ENCODE measurements at regions not wholly inside any gene's neighbourhood (a gene's known extent, or its start where the extent isn't known, plus 50 kb on each side); places are given as distances from the start of the nearest gene placed in this dataset.

- no peak for DNase-seq
Observed at GRCh38 chr2:199019898-199020507, 437.7 kb downstream of the SATB2 start.

- DNase-seq = no peak
Observed at GRCh38 chr2:199018826-199019225, 438.9 kb downstream of the SATB2 start.

- no peak for DNase-seq
Observed at GRCh38 chr2:199015072-199015471, 442.7 kb downstream of the SATB2 start.

GRCh38 chr2:199014226-199014625 lies 443.5 kb downstream of the SATB2 start:
- no peak for DNase-seq

GRCh38 chr2:199011908-199012307 lies 445.8 kb downstream of the SATB2 start:
- no peak for DNase-seq

- DNase-seq = no peak
Observed at GRCh38 chr2:198994678-198995077, 463.1 kb downstream of the SATB2 start.

- DNase-seq = no peak
Observed at GRCh38 chr2:198991431-198991830, 466.3 kb downstream of the SATB2 start.

GRCh38 chr2:198975779-198976178 lies 482.0 kb downstream of the SATB2 start:
- no peak for DNase-seq

- DNase-seq = no peak
Observed at GRCh38 chr2:198973785-198974184, 484.0 kb downstream of the SATB2 start.

GRCh38 chr2:198973181-198973580 lies 484.6 kb downstream of the SATB2 start:
- no peak for DNase-seq

- DNase-seq = no peak
Observed at GRCh38 chr2:198968545-198968944, 489.2 kb downstream of the SATB2 start.

- no peak for DNase-seq
Observed at GRCh38 chr2:198966269-198966668, 491.5 kb downstream of the SATB2 start.

- DNase-seq = no peak
Observed at GRCh38 chr2:198961547-198961946, 496.2 kb downstream of the SATB2 start.

GRCh38 chr2:198957181-198957580 lies 500.6 kb downstream of the SATB2 start:
- DNase-seq = no peak

- DNase-seq = no peak
Observed at GRCh38 chr2:198953328-198953727, 504.4 kb downstream of the SATB2 start.

GRCh38 chr2:198950803-198951202 lies 506.9 kb downstream of the SATB2 start:
- no peak for DNase-seq

- no peak for DNase-seq
Observed at GRCh38 chr2:198945496-198945895, 512.2 kb downstream of the SATB2 start.

GRCh38 chr2:198930170-198930569 lies 527.6 kb downstream of the SATB2 start:
- no peak for DNase-seq

GRCh38 chr2:198928026-198928425 lies 529.7 kb downstream of the SATB2 start:
- no peak for DNase-seq

GRCh38 chr2:198917926-198918720 lies 539.6 kb downstream of the SATB2 start:
- DNase-seq = no peak

GRCh38 chr2:198917275-198917674 lies 540.5 kb downstream of the SATB2 start:
- DNase-seq = no peak

- DNase-seq = no peak
Observed at GRCh38 chr2:198916548-198917080, 541.1 kb downstream of the SATB2 start.

GRCh38 chr2:198913394-198914152 lies 544.2 kb downstream of the SATB2 start:
- no peak for DNase-seq
